IMR-90 (cell line): ENCODE measurements at regions not wholly inside any gene's neighbourhood (a gene's known extent, or its start where the extent isn't known, plus 50 kb on each side); places are given as distances from the start of the nearest gene placed in this dataset.

Experiments
- ATAC-seq: fragments of 200-7000 bp; cut with Tn5 transposase; 2 replicates; pipeline ENCODE4 v1.9.1; 2020; ENCODE audit warnings: low read depth, mild to moderate bottlenecking, moderate library complexity
- BruUV-seq: library from RNA; stranded (reverse); fragments of 400-500 nt; replicated peaks from 2 replicates; lab custom pipeline; 2021; lab: Mats Ljungman, UMichigan
- CTCF ChIA-PET: fragments of 300-600 bp; formaldehyde crosslinking; extraction: SDS; loops from one replicate; lab custom pipeline; 2021; ENCODE audit warnings: antibody characterized with exemption; lab: Yijun Ruan, JAX
- POLR2A ChIA-PET: fragments of 300-600 bp; sonication (Branson Sonifier 250); formaldehyde crosslinking; loops from one replicate; lab custom pipeline; 2022; ENCODE audit warnings: antibody characterized with exemption; ENCODE audit not compliant: unreplicated experiment; lab: Charles Lee
- DNase-seq: peaks from one replicate; pipeline ENCODE4 v3.0.0; 2013
- H2AFZ ChIP-seq: replicated peaks from 2 replicates; pipeline ENCODE3; 2013; ENCODE audit warnings: low read length, mild to moderate bottlenecking; ENCODE audit not compliant: poor library complexity
- H2AK5ac ChIP-seq: 2 replicates; pipeline ENCODE4 v1.6.1; 2013; ENCODE audit warnings: low read depth, low read length, inconsistent platforms
- H2AK9ac ChIP-seq: replicated peaks from 2 replicates; pipeline ENCODE3; 2013; ENCODE audit warnings: mild to moderate bottlenecking, low read depth, low read length, moderate library complexity; ENCODE audit not compliant: poor library complexity
- H2BK120ac ChIP-seq: 2 replicates; pipeline ENCODE4 v1.6.1; 2013; ENCODE audit warnings: low read depth, low read length, inconsistent platforms
- H2BK15ac ChIP-seq: 3 replicates; pipeline ENCODE4 v1.6.1; 2013; ENCODE audit warnings: low read depth, low read length, inconsistent platforms
- H2BK20ac ChIP-seq: 2 replicates; pipeline ENCODE4 v1.6.1; 2013; ENCODE audit warnings: low read depth, mild to moderate bottlenecking, inconsistent platforms, low read length, moderate library complexity
- H2BK5ac ChIP-seq: 2 replicates; pipeline ENCODE4 v1.6.1; 2013; ENCODE audit warnings: mild to moderate bottlenecking, low read depth, low read length, inconsistent platforms; ENCODE audit not compliant: poor library complexity, severe bottlenecking
- H3K14ac ChIP-seq: replicated peaks from 2 replicates; pipeline ENCODE4 v1.6.1; 2013; ENCODE audit warnings: low read depth, low read length, inconsistent platforms
- H3K18ac ChIP-seq: 2 replicates; pipeline ENCODE4 v1.6.1; 2013; ENCODE audit warnings: low read depth, low read length, control low read depth
- H3K23ac ChIP-seq: 2 replicates; pipeline ENCODE4 v1.6.1; 2013; ENCODE audit warnings: low read depth, low read length, inconsistent platforms
- H3K27ac ChIP-seq: 2 replicates; pipeline ENCODE4 v1.5.1; 2013; ENCODE audit warnings: mild to moderate bottlenecking, control low read depth, low read length; ENCODE audit not compliant: insufficient read depth
- H3K27me3 ChIP-seq: 2 replicates; pipeline ENCODE4 v1.6.1; 2013; ENCODE audit warnings: low read length; ENCODE audit not compliant: control insufficient read depth, insufficient read depth
- H3K36me3 ChIP-seq: 2 replicates; pipeline ENCODE4 v1.6.1; 2013; ENCODE audit warnings: low read length, mixed read lengths; ENCODE audit not compliant: control insufficient read depth, insufficient read depth
- H3K4ac ChIP-seq: 2 replicates; pipeline ENCODE4 v1.6.1; 2013; ENCODE audit warnings: low read depth, low read length, inconsistent platforms
- H3K4me1 ChIP-seq: 2 replicates; pipeline ENCODE4 v1.6.1; 2013; ENCODE audit warnings: low read length, mixed read lengths; ENCODE audit not compliant: control insufficient read depth, insufficient read depth
- H3K4me2 ChIP-seq: 2 replicates; pipeline ENCODE4 v1.6.1; 2013; ENCODE audit warnings: low read depth, mild to moderate bottlenecking, control low read depth, low read length, moderate library complexity
- H3K4me3 ChIP-seq: 2 replicates; pipeline ENCODE4 v1.5.1; 2013; ENCODE audit warnings: low read depth, mild to moderate bottlenecking, control low read depth, low read length, moderate library complexity; ENCODE audit not compliant: insufficient read depth
- H3K56ac ChIP-seq: 2 replicates; pipeline ENCODE4 v1.6.1; 2013; ENCODE audit warnings: low read length, inconsistent platforms; ENCODE audit not compliant: insufficient read depth; ENCODE audit errors: extremely low read depth
- H3K79me1 ChIP-seq, 2 experiments: 2 replicates each; pipeline ENCODE4 v1.6.1; 2013; ENCODE audit warnings: low read length in 2 of 2, inconsistent platforms in 1 of 2, low read depth in 1 of 2
- H3K9ac ChIP-seq: 2 replicates; pipeline ENCODE4 v1.6.1; 2013; ENCODE audit warnings: low read depth, low read length, control low read depth
- H3K9me1 ChIP-seq: 2 replicates; pipeline ENCODE4 v1.6.1; 2013; ENCODE audit warnings: low read length, inconsistent platforms; ENCODE audit not compliant: insufficient read depth
- H3K9me3 ChIP-seq: 2 replicates; pipeline ENCODE4 v1.6.1; 2013; ENCODE audit warnings: low read length; ENCODE audit not compliant: control insufficient read depth, insufficient read depth
- H4K20me1 ChIP-seq: 2 replicates; pipeline ENCODE4 v1.6.1; 2013; ENCODE audit warnings: low read length, inconsistent platforms; ENCODE audit not compliant: insufficient read depth
- H4K5ac ChIP-seq: 2 replicates; pipeline ENCODE4 v1.6.1; 2013; ENCODE audit warnings: mild to moderate bottlenecking, low read depth, low read length, control low read depth
- H4K8ac ChIP-seq, 2 experiments: 2 replicates each; pipeline ENCODE4 v1.6.1; 2013; ENCODE audit warnings: low read depth in 2 of 2, low read length in 2 of 2, control low read depth in 1 of 2, inconsistent platforms in 1 of 2
- H4K91ac ChIP-seq: 2 replicates; pipeline ENCODE4 v1.6.1; 2013; ENCODE audit warnings: low read depth, low read length, inconsistent platforms; ENCODE audit not compliant: insufficient read depth
- BHLHE40 ChIP-seq: fragments of 150-350 bp; IDR thresholded peaks from 2 replicates; pipeline ENCODE4 v1.6.1; 2016; ENCODE audit warnings: mild to moderate bottlenecking, low read depth, low read length
- CEBPB ChIP-seq: IDR thresholded peaks from 2 replicates; pipeline ENCODE4 v1.6.1; 2012; ENCODE audit warnings: low read depth, low read length, improper control_type of control experiment
- FOS ChIP-seq: fragments of 150-350 bp; IDR thresholded peaks from 2 replicates; pipeline ENCODE4 v1.6.1; 2016; ENCODE audit warnings: low read depth, low read length
- MAFK ChIP-seq: IDR thresholded peaks from 2 replicates; pipeline ENCODE4 v1.6.1; 2012; ENCODE audit warnings: low read depth, low read length, improper control_type of control experiment
- MAZ ChIP-seq: IDR thresholded peaks from 2 replicates; pipeline ENCODE4 v1.6.1; 2012; ENCODE audit warnings: low read depth, mild to moderate bottlenecking, low read length, improper control_type of control experiment, moderate library complexity, borderline replicate concordance
- NFE2L2 ChIP-seq: fragments of 150-350 bp; IDR thresholded peaks from 2 replicates; pipeline ENCODE4 v1.6.1; 2016; ENCODE audit warnings: low read depth, mild to moderate bottlenecking, low read length
- RFX5 ChIP-seq: IDR thresholded peaks from 2 replicates; pipeline ENCODE4 v1.8.0; 2012; ENCODE audit warnings: low read depth, mild to moderate bottlenecking, low read length, moderate library complexity
- WGBS, 2 experiments: methylation state at CpG; one replicate each; pipeline versions ENCODE4 v1.1.5 to v1.1.7; 2013; ENCODE audit warnings: missing lambda C conversion rate in 2 of 2; ENCODE audit not compliant: insufficient read length in 1 of 2; ENCODE audit errors: extremely low coverage in 2 of 2; 5-methylcytosine and 5-hydroxymethylcytosine counted together
- dilution Hi-C: fragments of 300-500 bp; cut with HindIII; formaldehyde crosslinking; loops from one replicate; pipeline ENCODE4 v1.14.3; 2018; ENCODE audit warnings: low sequenced_read_pairs; ENCODE audit not compliant: unreplicated experiment
- in situ Hi-C: fragments of 300-500 bp; cut with MboI; formaldehyde crosslinking; loops from 3 replicates; pipeline ENCODE4 v1.14.3; 2019; ENCODE audit warnings: low sequenced_read_pairs, inconsistent platforms, mixed read lengths
- intact Hi-C: fragments of 100-400 bp; cut with micrococcal nuclease; formaldehyde crosslinking; loops from 2 replicates; pipeline ENCODE4 v1.10.0; 2022
- TF ChIP-seq, protein P1 (sequence below): fragments of 150-350 bp; IDR thresholded peaks from 2 replicates; pipeline ENCODE4 v1.6.1; 2017; ENCODE audit warnings: mild to moderate bottlenecking, antibody characterized with exemption, low read length, low read depth

DNA sequence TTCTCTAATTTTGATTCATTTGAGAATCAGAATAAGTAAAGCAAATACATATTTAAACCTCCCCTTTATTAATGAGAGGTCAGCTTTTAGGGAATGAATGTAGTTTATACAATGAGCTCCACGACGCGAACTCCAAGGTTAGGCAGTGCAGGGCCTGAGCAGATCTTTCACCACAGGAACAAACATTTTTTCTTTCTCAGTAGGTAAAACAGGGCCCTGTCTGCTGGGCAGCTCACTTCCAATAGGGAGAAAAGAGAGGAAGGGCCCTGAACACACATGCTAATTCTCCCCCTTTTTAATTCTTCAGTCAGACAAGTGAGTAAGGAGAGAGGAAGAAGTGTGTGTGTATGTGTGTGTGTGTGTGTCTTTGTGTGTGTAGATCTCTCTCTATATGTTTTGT, 682.4 kb upstream of the TMEFF2 start:
- no peaks in the 10 kb centered on the region for H3K79me1 ChIP-seq
- H3K27ac ChIP-seq = no peak overlapping the region
- H3K36me3 ChIP-seq = no peaks in the 10 kb centered on the region
- H3K9ac ChIP-seq = no peak overlapping the region
- no peak overlapping the region for H4K8ac ChIP-seq
- H2BK20ac ChIP-seq = no peak overlapping the region
- ChIA-PET POLR2A (no interaction called here), CTCF (no interaction called here)
- WGBS, 2 experiments = no CpG with 5 or more reads among the region's 3 CpGs
- H3K9me3 ChIP-seq = peaks cover 7% of the 10 kb centered on the region
- H3K4me3 ChIP-seq = no peak overlapping the region
- dilution Hi-C loops = no loop called here
- no peak overlapping the region for H3K18ac ChIP-seq
- no peak overlapping the region for H2BK120ac ChIP-seq
- in situ Hi-C loops = no loop called here
- H3K56ac ChIP-seq = no peak overlapping the region
- no TSS peak for BruUV-seq
- no peaks in the 10 kb centered on the region for H4K20me1 ChIP-seq
- H3K9me1 ChIP-seq = no peaks in the 10 kb centered on the region
- H3K4me1 ChIP-seq = no peaks in the 10 kb centered on the region
- no peak overlapping the region for H3K14ac ChIP-seq
- H3K27me3 ChIP-seq = no peaks in the 10 kb centered on the region
- DNase-seq (no peak), ATAC-seq (no peak)
- H3K23ac ChIP-seq = no peak overlapping the region
- no peak overlapping the region for H3K4ac ChIP-seq
- H4K5ac ChIP-seq = no peak overlapping the region
- intact Hi-C loops = no loop called here
- TF ChIP-seq FOS = no peak
- TF ChIP-seq NFE2L2 = no peak
- no peak for TF ChIP-seq MAZ
- TF ChIP-seq BHLHE40 = no peak
- TF ChIP-seq MAFK = no peak
- TF ChIP-seq RFX5 = no peak
- TF ChIP-seq CEBPB = no peak
- TF ChIP-seq, protein P1, sequence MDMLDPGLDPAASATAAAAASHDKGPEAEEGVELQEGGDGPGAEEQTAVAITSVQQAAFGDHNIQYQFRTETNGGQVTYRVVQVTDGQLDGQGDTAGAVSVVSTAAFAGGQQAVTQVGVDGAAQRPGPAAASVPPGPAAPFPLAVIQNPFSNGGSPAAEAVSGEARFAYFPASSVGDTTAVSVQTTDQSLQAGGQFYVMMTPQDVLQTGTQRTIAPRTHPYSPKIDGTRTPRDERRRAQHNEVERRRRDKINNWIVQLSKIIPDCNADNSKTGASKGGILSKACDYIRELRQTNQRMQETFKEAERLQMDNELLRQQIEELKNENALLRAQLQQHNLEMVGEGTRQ = no peak
- no peak overlapping the region for H2AK9ac ChIP-seq
- no peak overlapping the region for H2BK5ac ChIP-seq
- no peak overlapping the region for H2AFZ ChIP-seq
- no peak overlapping the region for H2AK5ac ChIP-seq
- no peak overlapping the region for H4K91ac ChIP-seq
- H3K4me2 ChIP-seq = no peak overlapping the region
- no peak overlapping the region for H2BK15ac ChIP-seq
